ENCODE measurements at regions not wholly inside any gene's neighbourhood (a gene's known extent, or its start where the extent isn't known, plus 50 kb on each side); places are given as distances from the start of the nearest gene placed in this dataset.

- no peak for TF ChIP-seq CREB1 (IDR thresholded peaks at IDR 0.05; ENCODE audit: low read depth)
- TF ChIP-seq TCF12 (IDR thresholded peaks at IDR 0.05; ENCODE audit: low read depth), result no peak
- no peak for TF ChIP-seq REST (IDR thresholded peaks at IDR 0.05; ENCODE audit: low read depth)
- no peak for TF ChIP-seq USF1 (IDR thresholded peaks at IDR 0.05)
- TF ChIP-seq TAF1 (IDR thresholded peaks at IDR 0.05; ENCODE audit: low read depth), result no peak
- no peak for TF ChIP-seq YY1 (IDR thresholded peaks at IDR 0.05; ENCODE audit: low read depth)
- TF ChIP-seq MAX (IDR thresholded peaks at IDR 0.05), result no peak
- no peak for TF ChIP-seq RAD21 (IDR thresholded peaks at IDR 0.05; ENCODE audit: low read depth)
- TF ChIP-seq NFIC (IDR thresholded peaks at IDR 0.05), result no peak
- TF ChIP-seq EP300 (IDR thresholded peaks at IDR 0.05; ENCODE audit: borderline replicate concordance), result no peak
- no peak for TF ChIP-seq CEBPB (IDR thresholded peaks at IDR 0.05)
- TF ChIP-seq EGR1 (IDR thresholded peaks at IDR 0.05), result no peak
Observed at GRCh38 chr15:97712530-97712929, 248.0 kb upstream of the ARRDC4 start.
